IMR-90 (cell line): ENCODE measurements at regions not wholly inside any gene's neighbourhood (a gene's known extent, or its start where the extent isn't known, plus 50 kb on each side); places are given as distances from the start of the nearest gene placed in this dataset.

ENCODE experiments used
- CTCF ChIP-seq: conservative IDR thresholded peaks from 2 replicates; pipeline ENCODE4 v1.5.1; 2012; ENCODE audit warnings: mild to moderate bottlenecking, low read depth, low read length, improper control_type of control experiment
- MAZ ChIP-seq: IDR thresholded peaks from 2 replicates; pipeline ENCODE4 v1.6.1; 2012; ENCODE audit warnings: low read depth, mild to moderate bottlenecking, low read length, improper control_type of control experiment, moderate library complexity, borderline replicate concordance
- RAD21 ChIP-seq: IDR thresholded peaks from 2 replicates; pipeline ENCODE4 v1.6.1; 2012; ENCODE audit warnings: low read length, improper control_type of control experiment

- TF ChIP-seq MAZ (no peak), CTCF (no peak), RAD21 (no peak)
Observed at GRCh38 chr20:48090784-48091183, 305.5 kb upstream of the SULF2 start.
